ENCODE measurements at regions not wholly inside any gene's neighbourhood (a gene's known extent, or its start where the extent isn't known, plus 50 kb on each side); places are given as distances from the start of the nearest gene placed in this dataset.

- no peak for TF ChIP-seq POLR2AphosphoS5 (IDR thresholded peaks at IDR 0.05; ENCODE audit: low read depth, low read length)
- TF ChIP-seq POLR2A (IDR thresholded peaks at IDR 0.05; ENCODE audit: low read depth, low read length) = no peak
- no peak for TF ChIP-seq TAF1 (IDR thresholded peaks at IDR 0.05; ENCODE audit: borderline replicate concordance, low read depth, low read length)
Measured at GRCh38 chr18:27696148-27696547, 480.8 kb downstream of the CDH2 start.

Measured in GM12892 (cell line).